Stomach (tissue), 8 donors: ENCODE measurements at regions not wholly inside any gene's neighbourhood (a gene's known extent, or its start where the extent isn't known, plus 50 kb on each side); places are given as distances from the start of the nearest gene placed in this dataset.

Source experiments
- DNase-seq, 2 donors: peaks; one replicate each; pipeline versions ENCODE4 v3.0.0 to v3.0.0-alpha.2; 2013 to 2019
- H3K27ac ChIP-seq, 5 donors: fragments of 200-600 bp in 4 of 5; sonication (generic) in 4 of 5; one replicate each; pipeline ENCODE4 v1.5.1; 2013 to 2019; ENCODE audit warnings: mild to moderate bottlenecking in 1 of 5, moderate library complexity in 1 of 5
- H3K27me3 ChIP-seq, 3 donors: fragments of 200-600 bp; sonication (generic); one replicate each; pipeline ENCODE4 v1.5.1; 2017 to 2019; ENCODE audit warnings: mixed run types in 1 of 3
- H3K36me3 ChIP-seq, 4 donors: fragments of 200-600 bp; sonication (generic); 1 replicate in 3 of 4; 2 replicates in 1 of 4; pipeline ENCODE4 v1.5.1; 2016 to 2019
- H3K4me1 ChIP-seq, 4 donors: fragments of 200-600 bp; sonication (generic); one replicate each; pipeline ENCODE4 v1.5.1; 2016 to 2019
- H3K4me3 ChIP-seq, 4 donors: fragments of 200-600 bp; sonication (generic) in 3 of 4; one replicate each; pipeline ENCODE4 v1.5.1; 2016 to 2019; ENCODE audit warnings: mild to moderate bottlenecking in 1 of 4
- H3K9me3 ChIP-seq, 4 donors: fragments of 200-600 bp; sonication (generic); one replicate each; pipeline ENCODE4 v1.5.1; 2016 to 2019
- EP300 ChIP-seq: sonication (generic); formaldehyde crosslinking; IDR thresholded peaks from one replicate; pipeline ENCODE4 v1.6.1; 2017; ENCODE audit warnings: antibody characterized with exemption
- POLR2A ChIP-seq, 4 donors: fragments of 450-650 bp; IDR thresholded peaks; one replicate each; pipeline ENCODE4 v1.6.1; 2016; ENCODE audit warnings: antibody characterized with exemption in 4 of 4, control low read depth in 2 of 4, mild to moderate bottlenecking in 1 of 4, moderate library complexity in 1 of 4
- POLR2AphosphoS5 ChIP-seq, 3 donors: sonication (generic); formaldehyde crosslinking; IDR thresholded peaks; one replicate each; pipeline ENCODE4 v1.6.1; 2016; ENCODE audit warnings: antibody characterized with exemption in 3 of 3
- WGBS, 5 donors: extraction: QIAGEN DNeasy Blood & Tissue Kit in 3 of 5; methylation state at CpG; one replicate each; pipeline versions ENCODE4 v1.1.5 to v1.1.7; 2013 to 2018; 5-methylcytosine and 5-hydroxymethylcytosine counted together
- intact Hi-C: fragments of 100-400 bp; cut with DNase I; formaldehyde crosslinking; loops from one replicate; pipeline ENCODE4 v1.15.1; 2023; ENCODE audit warnings: low total_unique reads
- TF ChIP-seq, protein P1 (sequence below), 7 experiments: fragments of 450-650 bp in 4 of 7; fragments of 200-600 bp in 3 of 7; sonication (generic) in 3 of 7; IDR thresholded peaks; one replicate each; pipeline ENCODE4 v1.5.1; 2016 to 2019; ENCODE audit warnings: antibody characterized with exemption in 7 of 7, control low read depth in 2 of 7, mild to moderate bottlenecking in 1 of 7
- donor health status: healthy with polysubstance abuse.
- donor health status: Bipolar disorder and iron deficiency.
- donor health status: healthy.

DNA sequence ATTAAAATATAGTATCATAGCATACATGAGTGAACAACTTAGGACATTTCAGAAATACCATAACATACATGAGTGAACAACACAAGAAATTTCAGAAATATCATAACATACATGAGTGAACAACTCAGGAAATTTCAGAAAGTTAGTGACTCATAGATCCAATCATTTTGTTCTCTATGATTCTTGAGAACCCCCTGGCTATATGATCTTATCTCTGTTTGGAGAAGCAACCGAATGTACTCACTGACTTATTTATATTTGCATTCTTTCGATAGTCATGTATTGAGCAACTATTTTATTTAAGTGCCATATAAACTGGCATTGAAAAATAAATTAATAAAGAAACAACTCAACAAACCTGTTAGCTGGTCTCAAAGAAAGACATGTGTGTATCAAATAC is 251.1 kb downstream of the EFNB2 start:
- H3K27me3 ChIP-seq: no peaks in the 10 kb centered on the region
- WGBS, 5 donors: 54 to 81% (median 63%) methylated on average over 2 of the region's 2 CpGs
- TF ChIP-seq POLR2A (IDR thresholded peaks at IDR 0.05): no peak
- TF ChIP-seq EP300: no peak
- TF ChIP-seq, protein P1, sequence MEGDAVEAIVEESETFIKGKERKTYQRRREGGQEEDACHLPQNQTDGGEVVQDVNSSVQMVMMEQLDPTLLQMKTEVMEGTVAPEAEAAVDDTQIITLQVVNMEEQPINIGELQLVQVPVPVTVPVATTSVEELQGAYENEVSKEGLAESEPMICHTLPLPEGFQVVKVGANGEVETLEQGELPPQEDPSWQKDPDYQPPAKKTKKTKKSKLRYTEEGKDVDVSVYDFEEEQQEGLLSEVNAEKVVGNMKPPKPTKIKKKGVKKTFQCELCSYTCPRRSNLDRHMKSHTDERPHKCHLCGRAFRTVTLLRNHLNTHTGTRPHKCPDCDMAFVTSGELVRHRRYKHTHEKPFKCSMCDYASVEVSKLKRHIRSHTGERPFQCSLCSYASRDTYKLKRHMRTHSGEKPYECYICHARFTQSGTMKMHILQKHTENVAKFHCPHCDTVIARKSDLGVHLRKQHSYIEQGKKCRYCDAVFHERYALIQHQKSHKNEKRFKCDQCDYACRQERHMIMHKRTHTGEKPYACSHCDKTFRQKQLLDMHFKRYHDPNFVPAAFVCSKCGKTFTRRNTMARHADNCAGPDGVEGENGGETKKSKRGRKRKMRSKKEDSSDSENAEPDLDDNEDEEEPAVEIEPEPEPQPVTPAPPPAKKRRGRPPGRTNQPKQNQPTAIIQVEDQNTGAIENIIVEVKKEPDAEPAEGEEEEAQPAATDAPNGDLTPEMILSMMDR (IDR thresholded peaks at IDR 0.05): no peak
- no peak for TF ChIP-seq POLR2AphosphoS5 (IDR thresholded peaks at IDR 0.05)
- no peaks in the 10 kb centered on the region for H3K4me1 ChIP-seq
- intact Hi-C loops: no loop called here
- H3K36me3 ChIP-seq: no peaks in the 10 kb centered on the region
- no peak overlapping the region for H3K27ac ChIP-seq
- no peak for DNase-seq
- no peak overlapping the region for H3K4me3 ChIP-seq
- H3K9me3 ChIP-seq: no peaks in the 10 kb centered on the region

DNA sequence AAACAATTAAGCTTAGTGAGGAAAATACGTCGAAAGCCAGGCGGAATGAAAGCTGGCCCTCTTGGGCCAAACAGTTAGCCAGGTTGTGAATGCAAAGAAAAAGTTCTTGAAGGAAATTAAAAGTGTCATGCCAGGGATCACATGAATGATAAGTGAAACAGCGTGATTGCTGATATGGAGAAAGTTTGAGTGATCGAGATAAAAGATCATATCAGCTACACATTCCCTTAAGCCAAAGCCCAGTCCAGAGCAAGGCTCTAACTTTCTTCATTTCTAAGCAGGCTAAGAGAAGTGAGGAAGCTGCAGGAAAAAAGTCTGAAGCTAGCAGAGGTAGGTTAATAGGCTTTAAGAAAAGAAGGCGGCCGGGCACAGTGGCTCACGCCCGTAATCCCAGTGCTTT is 254.0 kb downstream of the EFNB2 start:
- TF ChIP-seq POLR2A (IDR thresholded peaks at IDR 0.05): no peak
- TF ChIP-seq, protein P1 (IDR thresholded peaks at IDR 0.05): no peak
- no peak for TF ChIP-seq POLR2AphosphoS5 (IDR thresholded peaks at IDR 0.05)
- no peak for DNase-seq
- H3K27me3 ChIP-seq: no peaks in the 10 kb centered on the region
- H3K9me3 ChIP-seq: no peaks in the 10 kb centered on the region
- 61 to 80% (median 73%) methylated on average over 8 to 9 of the region's 9 CpGs for WGBS, 5 donors
- no peaks in the 10 kb centered on the region for H3K4me1 ChIP-seq
- no peaks in the 10 kb centered on the region for H3K36me3 ChIP-seq
- intact Hi-C loops: no loop called here
- no peak overlapping the region for H3K4me3 ChIP-seq
- H3K27ac ChIP-seq: no peak overlapping the region

- Histone ChIP-seq H3K27me3 (no peaks in the 10 kb centered on the region), H3K36me3 (no peaks in the 10 kb centered on the region), H3K4me1 (no peaks in the 10 kb centered on the region), H3K9me3 (no peaks in the 10 kb centered on the region), H3K4me3 (no peak overlapping the region), H3K27ac (no peak overlapping the region)
- intact Hi-C loops: no loop called here
- DNase-seq: no peak
- WGBS, 5 donors: 60 to 81% (median 68%) methylated on average over 10 of the region's 10 CpGs
- TF ChIP-seq, protein P1 (IDR thresholded peaks at IDR 0.05): no peak
These were observed 257.8 kb downstream of the EFNB2 start for GRCh38 chr13:106277484-106278154.

GRCh38 chr13:106276876-106277275 is 258.6 kb downstream of the EFNB2 start:
- Histone ChIP-seq H3K27me3 (no peaks in the 10 kb centered on the region), H3K4me3 (no peak overlapping the region), H3K9me3 (no peaks in the 10 kb centered on the region), H3K36me3 (no peaks in the 10 kb centered on the region), H3K27ac (no peak overlapping the region), H3K4me1 (no peaks in the 10 kb centered on the region)
- 77 to 96% (median 95%) methylated on average over 4 of the region's 4 CpGs for WGBS, 5 donors
- TF ChIP-seq, protein P1 (IDR thresholded peaks at IDR 0.05): no peak
- TF ChIP-seq EP300 (no peak), POLR2A (IDR thresholded peaks at IDR 0.05) (no peak), POLR2AphosphoS5 (IDR thresholded peaks at IDR 0.05) (no peak)
- intact Hi-C loops: no loop called here
- no peak for DNase-seq
